Cardiac muscle cell (in vitro differentiated cells and primary cell): ENCODE measurements at regions not wholly inside any gene's neighbourhood (a gene's known extent, or its start where the extent isn't known, plus 50 kb on each side); places are given as distances from the start of the nearest gene placed in this dataset.
A peak's percentile ranks its signal among the peaks of the same experiment; 100 is the strongest.

Source experiments
- DNase-seq, 2 donors: peaks; one replicate each; pipeline versions ENCODE4 v3.0.0 to v3.0.0-alpha.2; 2010 to 2017; ENCODE audit warnings: low read depth in 1 of 2, low spot score in 1 of 2
- H3K27ac ChIP-seq: fragments of 200-600 bp; sonication (generic); 2 replicates; pipeline ENCODE4 v1.5.1; 2016
- H3K27me3 ChIP-seq: fragments of 200-600 bp; sonication (generic); 2 replicates; pipeline ENCODE4 v1.6.0; 2016; ENCODE audit warnings: control low read depth
- H3K36me3 ChIP-seq: fragments of 200-600 bp; sonication (generic); 2 replicates; pipeline ENCODE4 v1.5.1; 2016; ENCODE audit warnings: control low read depth
- H3K4me1 ChIP-seq: fragments of 200-600 bp; sonication (generic); 2 replicates; pipeline ENCODE4 v1.8.1; 2017; ENCODE audit warnings: low read depth, mild to moderate bottlenecking, mixed run types
- H3K4me3 ChIP-seq: fragments of 200-600 bp; sonication (generic); 2 replicates; pipeline ENCODE4 v1.5.1; 2016; ENCODE audit warnings: mild to moderate bottlenecking
- H3K9me3 ChIP-seq: fragments of 200-600 bp; sonication (generic); 2 replicates; pipeline ENCODE4 v1.5.1; 2017; ENCODE audit warnings: low read depth, mild to moderate bottlenecking, control low read depth
- CTCF ChIP-seq: IDR thresholded peaks from 2 replicates; pipeline ENCODE4 v1.5.1; 2012; ENCODE audit warnings: low read depth, mild to moderate bottlenecking, low read length

GRCh38 chr20:19826179-19826914 lies 68.3 kb downstream of the RIN2 start:
- TF ChIP-seq CTCF: no peak
- Histone ChIP-seq H3K9me3 (no peaks in the 10 kb centered on the region), H3K4me1 (peaks cover 21% of the 10 kb centered on the region), H3K27me3 (no peaks in the 10 kb centered on the region), H3K27ac (no peak overlapping the region), H3K4me3 (no peak overlapping the region), H3K36me3 (no peaks in the 10 kb centered on the region)
- DNase-seq: no peak

DNA sequence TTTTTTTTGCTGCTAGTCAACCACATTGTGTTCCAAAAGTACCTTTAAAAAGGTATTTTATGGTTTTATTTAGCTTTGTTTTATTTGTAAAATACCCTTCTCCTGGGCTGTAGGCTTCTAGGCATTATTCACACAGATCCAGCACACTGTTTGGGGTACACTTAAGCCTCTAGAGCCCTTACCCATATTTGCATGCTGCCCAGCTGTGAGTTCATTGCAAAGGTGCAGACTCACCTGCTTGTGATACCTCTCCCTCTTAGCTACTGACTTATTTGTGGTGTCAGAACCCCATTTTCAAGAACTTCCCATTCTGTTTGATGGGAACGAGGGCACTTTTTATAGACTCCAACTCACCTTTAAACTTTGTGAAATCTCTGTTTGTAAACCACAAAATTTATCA lies 69.8 kb downstream of the RIN2 start:
- Histone ChIP-seq H3K4me3 (no peak overlapping the region), H3K9me3 (no peaks in the 10 kb centered on the region), H3K4me1 (peaks cover 21% of the 10 kb centered on the region), H3K27ac (peak overlapping the region; percentile 62), H3K36me3 (no peaks in the 10 kb centered on the region), H3K27me3 (no peaks in the 10 kb centered on the region)
- no peak for TF ChIP-seq CTCF
- no peak for DNase-seq

- peak overlapping the region; percentile 62 for H3K27ac ChIP-seq
- no peaks in the 10 kb centered on the region for H3K36me3 ChIP-seq
- TF ChIP-seq CTCF: peak; percentile 29
Measured at GRCh38 chr20:19828232-19828631, 70.2 kb downstream of the RIN2 start.

GRCh38 chr20:19830211-19830785 lies 72.2 kb downstream of the RIN2 start:
- no peak for DNase-seq

More at GRCh38 chr20:19828232-19828631, 70.2 kb downstream of the RIN2 start:
- Histone ChIP-seq H3K4me1 (peaks cover 21% of the 10 kb centered on the region), H3K4me3 (no peak overlapping the region), H3K9me3 (no peaks in the 10 kb centered on the region), H3K27me3 (no peaks in the 10 kb centered on the region)
- peak in 1 of 2 donors; percentile 40 for DNase-seq

DNA sequence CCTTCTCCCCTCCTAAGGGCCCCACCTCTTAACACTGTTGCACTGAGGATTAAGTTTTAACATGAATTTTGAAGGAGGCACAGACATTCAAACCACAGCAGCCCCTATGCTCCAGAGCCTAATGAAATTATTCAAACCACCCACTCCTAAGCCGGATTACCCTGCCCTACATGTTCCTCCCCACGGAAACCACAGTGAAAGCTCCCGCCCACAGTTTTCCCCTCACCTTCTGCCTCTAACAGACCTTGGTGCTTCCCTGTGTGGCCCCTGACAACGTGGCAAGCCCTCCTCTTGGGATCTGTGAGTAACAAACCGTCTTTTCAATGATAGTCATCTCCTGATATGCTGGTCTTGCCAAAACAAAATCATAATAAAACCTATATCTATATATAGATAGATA lies 74.8 kb downstream of the RIN2 start:
- DNase-seq: no peak
- Histone ChIP-seq H3K4me3 (no peak overlapping the region), H3K27ac (no peak overlapping the region), H3K36me3 (no peaks in the 10 kb centered on the region), H3K27me3 (no peaks in the 10 kb centered on the region), H3K4me1 (peaks cover 10% of the 10 kb centered on the region), H3K9me3 (no peaks in the 10 kb centered on the region)
- no peak for TF ChIP-seq CTCF

More at GRCh38 chr20:19830211-19830785, 72.2 kb downstream of the RIN2 start:
- H3K36me3 ChIP-seq: no peaks in the 10 kb centered on the region
- H3K4me3 ChIP-seq: no peak overlapping the region
- H3K27me3 ChIP-seq: no peaks in the 10 kb centered on the region
- no peak for TF ChIP-seq CTCF
- no peak overlapping the region for H3K27ac ChIP-seq
- H3K4me1 ChIP-seq: peaks cover 14% of the 10 kb centered on the region
- no peaks in the 10 kb centered on the region for H3K9me3 ChIP-seq
